Heart right ventricle (tissue), 16 donors: ENCODE measurements at regions not wholly inside any gene's neighbourhood (a gene's known extent, or its start where the extent isn't known, plus 50 kb on each side); places are given as distances from the start of the nearest gene placed in this dataset.

Source experiments
- ATAC-seq, 8 donors: fragments of 200-7000 bp; cut with Tn5 transposase; one replicate each; pipeline ENCODE4 v1.9.1; 2020; ENCODE audit warnings: mild to moderate bottlenecking in 8 of 8, moderate library complexity in 8 of 8, moderate number of reproducible peaks in 1 of 8
- DNase-seq, 2 donors: peaks; one replicate each; pipeline ENCODE4 v3.0.0-alpha.2; 2020
- H3K27ac ChIP-seq, 10 donors: fragments of 200-600 bp; sonication (generic) in 2 of 10; one replicate each; pipeline versions ENCODE4 v1.5.0 to v1.8.0; 2020 to 2022; ENCODE audit warnings: mild to moderate bottlenecking in 3 of 10
- H3K27me3 ChIP-seq, 7 donors: fragments of 200-600 bp; one replicate each; pipeline ENCODE4 v1.8.0; 2021 to 2022; ENCODE audit warnings: mild to moderate bottlenecking in 2 of 7
- H3K36me3 ChIP-seq, 9 donors: fragments of 200-600 bp; sonication (generic) in 1 of 9; one replicate each; pipeline versions ENCODE4 v1.5.0 to v1.8.0; 2020 to 2022; ENCODE audit warnings: mild to moderate bottlenecking in 2 of 9
- H3K4me1 ChIP-seq, 9 donors: fragments of 200-600 bp; sonication (generic) in 1 of 9; one replicate each; pipeline versions ENCODE4 v1.5.0 to v1.8.0; 2020 to 2022; ENCODE audit warnings: mild to moderate bottlenecking in 4 of 9
- H3K4me3 ChIP-seq, 10 donors: fragments of 200-600 bp; sonication (generic) in 2 of 10; one replicate each; pipeline versions ENCODE4 v1.5.0 to v1.8.0; 2020 to 2022; ENCODE audit warnings: mild to moderate bottlenecking in 7 of 10, moderate library complexity in 2 of 10
- H3K9me3 ChIP-seq, 11 donors: fragments of 200-600 bp in 10 of 11; sonication (generic) in 2 of 11; one replicate each; pipeline versions ENCODE4 v1.5.0 to v1.8.0; 2013 to 2022; ENCODE audit warnings: mild to moderate bottlenecking in 2 of 11, control low read depth in 1 of 11, moderate library complexity in 1 of 11
- CTCF ChIP-seq, 9 donors: fragments of 200-600 bp; sonication (generic) in 2 of 9; IDR thresholded peaks; one replicate each; pipeline versions ENCODE4 v1.5.0 to v1.8.0; 2021 to 2022; ENCODE audit warnings: antibody characterized with exemption in 9 of 9, mild to moderate bottlenecking in 5 of 9, moderate library complexity in 1 of 9
- WGBS, 2 donors: extraction: QIAGEN DNeasy Blood & Tissue Kit; methylation state at CpG; one replicate each; pipeline ENCODE4 v1.1.7; 2013; ENCODE audit warnings: inconsistent platforms in 1 of 2; 5-methylcytosine and 5-hydroxymethylcytosine counted together
- intact Hi-C, 10 donors: fragments of 100-400 bp; cut with DNase I; formaldehyde crosslinking; loops; one replicate each; pipeline versions ENCODE4 v1.11.1 to v1.14.2; 2022
- donor health status: Arrhythmogenic right ventricular cardiomyopathy.
- donor health status: ischemic (EF 13 %, LVEDD 7.1; RV severe dilation, severe dysfunction).
- donor health status: healthy with polysubstance abuse.
- donor health status: DM: no; HTN: yes; CAD: no.
- donor health status: DM: no; HTN: no; CAD: no.
- donor health status: ischemic (EF 25% LVEDD 6.9; RV normal size, moderate dysfunction).
- donor health status: ischemic (EF 25% LVEDD 5.7; RV mildly dilated, moderate dysfunction).
- donor health status: healthy.
- donor health status: DM: yes; HTN: yes; CAD: no.
- donor health status: Ischemic cardiomyopathy.
- donor health status: ischemic (EF 35%, LVEDD 5.7; RV mildly dilated, moderate dysfunction).
- donor health status: nonischemic (EF 11% LVEDD 7.7; RV severe dilation, severe dysfunction).
- donor health status: DM: yes; HTN: yes; CAD: no.
- donor health status: PGD.
- donor health status: ischemic (EF 29% LVEDD 5.4; RV normal size, mild dysfunction).
- donor health status: nonischemic (EF 23%, LVEDD 6.1; RV moderate dilation, normal function).

GRCh38 chr3:103791786-103792515 is 1357.1 kb downstream of the ZPLD1 start:
- TF ChIP-seq CTCF (IDR thresholded peaks at IDR 0.05) = no peak
- H3K4me1 ChIP-seq = peaks cover 0 to 6% (median 0%) of the 10 kb centered on the region in 9 donors
- no peak overlapping the region for H3K4me3 ChIP-seq
- no peak for ATAC-seq
- intact Hi-C loops = no loop called here
- no peaks in the 10 kb centered on the region for H3K27me3 ChIP-seq
- no peak overlapping the region for H3K27ac ChIP-seq
- 69 to 75% methylated on average over 1 of the region's 1 CpG for WGBS, 2 donors
- peaks cover 0 to 10% (median 0%) of the 10 kb centered on the region in 11 donors for H3K9me3 ChIP-seq
- no peak for DNase-seq
- H3K36me3 ChIP-seq = no peaks in the 10 kb centered on the region

GRCh38 chr3:103794656-103795055 is 1359.8 kb downstream of the ZPLD1 start:
- H3K36me3 ChIP-seq = no peaks in the 10 kb centered on the region
- no peak for DNase-seq
- 26 to 27% methylated on average over 3 of the region's 3 CpGs for WGBS, 2 donors

GRCh38 chr3:103796068-103796467 is 1361.3 kb downstream of the ZPLD1 start:
- 82 to 90% methylated on average over 3 of the region's 3 CpGs for WGBS, 2 donors
- no peak overlapping the region for H3K27ac ChIP-seq
- peaks cover 0 to 3% (median 0%) of the 10 kb centered on the region in 11 donors for H3K9me3 ChIP-seq
- intact Hi-C loops = no loop called here
- H3K27me3 ChIP-seq = no peaks in the 10 kb centered on the region
- H3K36me3 ChIP-seq = no peaks in the 10 kb centered on the region
- ATAC-seq = no peak
- no peak for TF ChIP-seq CTCF (IDR thresholded peaks at IDR 0.05)
- no peak for DNase-seq
- no peaks in the 10 kb centered on the region for H3K4me1 ChIP-seq
- H3K4me3 ChIP-seq = no peak overlapping the region

More at GRCh38 chr3:103794656-103795055, 1359.8 kb downstream of the ZPLD1 start:
- H3K27me3 ChIP-seq = no peaks in the 10 kb centered on the region
- H3K4me1 ChIP-seq = no peaks in the 10 kb centered on the region
- no peak for TF ChIP-seq CTCF (IDR thresholded peaks at IDR 0.05)
- H3K9me3 ChIP-seq = peaks cover 0 to 10% (median 0%) of the 10 kb centered on the region in 11 donors
- H3K4me3 ChIP-seq = no peak overlapping the region
- ATAC-seq = no peak
- no peak overlapping the region for H3K27ac ChIP-seq
- intact Hi-C loops = no loop called here

- Histone ChIP-seq H3K4me3 (no peak overlapping the region), H3K36me3 (no peaks in the 10 kb centered on the region), H3K9me3 (peaks cover 0 to 21% (median 0%) of the 10 kb centered on the region in 11 donors), H3K4me1 (no peaks in the 10 kb centered on the region), H3K27me3 (no peaks in the 10 kb centered on the region), H3K27ac (no peak overlapping the region)
- TF ChIP-seq CTCF (IDR thresholded peaks at IDR 0.05) = no peak
- WGBS, 2 donors = 57 to 63% methylated on average over 1 of the region's 1 CpG
- ATAC-seq (no peak), DNase-seq (no peak)
- intact Hi-C loops = no loop called here
These were observed 1369.0 kb downstream of the ZPLD1 start for GRCh38 chr3:103803787-103804186.
